ENCODE measurements at regions not wholly inside any gene's neighbourhood (a gene's known extent, or its start where the extent isn't known, plus 50 kb on each side); places are given as distances from the start of the nearest gene placed in this dataset.

DNA sequence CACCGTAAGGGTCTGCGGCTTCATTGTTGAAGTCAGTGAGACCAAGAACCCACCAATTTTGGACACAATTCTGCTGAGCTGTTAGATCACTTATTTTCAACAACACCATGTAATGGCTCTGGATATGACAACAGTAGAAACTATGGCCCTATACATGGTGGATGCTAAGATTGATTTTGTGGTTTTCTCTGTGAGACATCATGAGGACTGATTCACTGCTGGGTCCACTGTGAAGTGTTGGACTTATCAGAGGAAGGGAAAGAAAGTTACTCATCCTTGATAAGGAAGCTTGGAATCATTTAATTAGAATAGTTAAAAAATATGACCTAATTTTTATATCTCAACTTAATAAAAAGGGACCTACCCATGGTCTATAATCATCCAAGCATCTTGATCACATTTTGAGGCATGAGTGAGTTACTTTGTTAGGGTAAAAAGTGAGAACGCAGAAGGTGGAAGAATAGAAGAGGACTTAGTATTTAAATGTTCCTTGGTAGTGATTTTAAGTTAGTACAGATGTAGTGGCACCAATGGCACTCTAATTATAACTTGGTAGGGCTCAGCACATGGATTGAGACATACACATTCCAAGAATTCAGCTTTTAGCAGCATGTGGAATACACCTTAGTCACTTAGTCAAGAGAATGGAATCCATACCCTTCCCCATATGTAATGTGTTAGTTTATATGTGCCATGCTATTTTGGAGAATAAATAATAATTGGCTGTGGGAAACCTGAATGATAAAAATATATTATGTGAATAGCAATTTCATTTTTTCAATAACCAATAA lies 123.5 kb upstream of the CD180 start:
- TF ChIP-seq, protein P1, sequence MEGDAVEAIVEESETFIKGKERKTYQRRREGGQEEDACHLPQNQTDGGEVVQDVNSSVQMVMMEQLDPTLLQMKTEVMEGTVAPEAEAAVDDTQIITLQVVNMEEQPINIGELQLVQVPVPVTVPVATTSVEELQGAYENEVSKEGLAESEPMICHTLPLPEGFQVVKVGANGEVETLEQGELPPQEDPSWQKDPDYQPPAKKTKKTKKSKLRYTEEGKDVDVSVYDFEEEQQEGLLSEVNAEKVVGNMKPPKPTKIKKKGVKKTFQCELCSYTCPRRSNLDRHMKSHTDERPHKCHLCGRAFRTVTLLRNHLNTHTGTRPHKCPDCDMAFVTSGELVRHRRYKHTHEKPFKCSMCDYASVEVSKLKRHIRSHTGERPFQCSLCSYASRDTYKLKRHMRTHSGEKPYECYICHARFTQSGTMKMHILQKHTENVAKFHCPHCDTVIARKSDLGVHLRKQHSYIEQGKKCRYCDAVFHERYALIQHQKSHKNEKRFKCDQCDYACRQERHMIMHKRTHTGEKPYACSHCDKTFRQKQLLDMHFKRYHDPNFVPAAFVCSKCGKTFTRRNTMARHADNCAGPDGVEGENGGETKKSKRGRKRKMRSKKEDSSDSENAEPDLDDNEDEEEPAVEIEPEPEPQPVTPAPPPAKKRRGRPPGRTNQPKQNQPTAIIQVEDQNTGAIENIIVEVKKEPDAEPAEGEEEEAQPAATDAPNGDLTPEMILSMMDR (IDR thresholded peaks at IDR 0.05; ENCODE audit: extremely low read depth in 1 of 2, insufficient read depth in 1 of 2, low read depth in 1 of 2, low read length in 2 of 2) = no peak
- no peak for TF ChIP-seq MYC (IDR thresholded peaks at IDR 0.05; ENCODE audit: low read depth, low read length)
- no peak for TF ChIP-seq POLR2AphosphoS5 (IDR thresholded peaks at IDR 0.05; ENCODE audit: insufficient read depth, low read depth, low read length)

Measured in endothelial cell of umbilical vein (primary cell).